ENCODE measurements at regions not wholly inside any gene's neighbourhood (a gene's known extent, or its start where the extent isn't known, plus 50 kb on each side); places are given as distances from the start of the nearest gene placed in this dataset.

- no peaks in the 10 kb centered on the region for H3K27me3 ChIP-seq
- TF ChIP-seq POLR2AphosphoS5 (IDR thresholded peaks at IDR 0.05): no peak
- no peak for TF ChIP-seq EP300 (IDR thresholded peaks at IDR 0.05)
- H3K36me3 ChIP-seq: no peaks in the 10 kb centered on the region
- no peak overlapping the region for H3K27ac ChIP-seq
- H3K9me3 ChIP-seq: no peaks in the 10 kb centered on the region
- no peak for DNase-seq
- intact Hi-C loops (cut with DNase I): no loop called here
- WGBS, 2 donors: 93% methylated on average over 3 of the region's 3 CpGs
- H3K4me1 ChIP-seq: no peaks in the 10 kb centered on the region
- no peak overlapping the region for H3K4me3 ChIP-seq
Observed at GRCh38 chr22:47921906-47922305, 1159.5 kb downstream of the TBC1D22A start.

GRCh38 chr22:47920380-47920959, 1158.0 kb downstream of the TBC1D22A start:
- no peak overlapping the region for H3K4me3 ChIP-seq
- DNase-seq: no peak
- intact Hi-C loops (cut with DNase I): no loop called here
- no peak overlapping the region for H3K27ac ChIP-seq
- H3K9me3 ChIP-seq: no peaks in the 10 kb centered on the region
- no peaks in the 10 kb centered on the region for H3K27me3 ChIP-seq
- no peaks in the 10 kb centered on the region for H3K36me3 ChIP-seq
- H3K4me1 ChIP-seq: no peaks in the 10 kb centered on the region
- TF ChIP-seq EP300 (IDR thresholded peaks at IDR 0.05): no peak
- TF ChIP-seq CTCF (IDR thresholded peaks at IDR 0.05): no peak
- no peak for TF ChIP-seq POLR2AphosphoS5 (IDR thresholded peaks at IDR 0.05)
- no peak for TF ChIP-seq POLR2A (IDR thresholded peaks at IDR 0.05)
- WGBS, 2 donors: 71 to 91% methylated on average over 10 of the region's 10 CpGs

- no peak overlapping the region for H3K4me3 ChIP-seq
- DNase-seq: no peak
- intact Hi-C loops (cut with DNase I): no loop called here
- H3K27ac ChIP-seq: no peak overlapping the region
- H3K9me3 ChIP-seq: no peaks in the 10 kb centered on the region
- 75 to 93% methylated on average over 6 of the region's 6 CpGs for WGBS, 2 donors
- TF ChIP-seq EP300 (IDR thresholded peaks at IDR 0.05) (no peak), POLR2AphosphoS5 (IDR thresholded peaks at IDR 0.05) (no peak), CTCF (IDR thresholded peaks at IDR 0.05) (no peak), POLR2A (IDR thresholded peaks at IDR 0.05) (no peak)
- no peaks in the 10 kb centered on the region for H3K36me3 ChIP-seq
- H3K4me1 ChIP-seq: no peaks in the 10 kb centered on the region
- H3K27me3 ChIP-seq: no peaks in the 10 kb centered on the region
Observed at GRCh38 chr22:47919893-47920292, 1157.4 kb downstream of the TBC1D22A start.

- intact Hi-C loops (cut with DNase I): no loop called here
- H3K4me3 ChIP-seq: no peak overlapping the region
- DNase-seq: no peak
- H3K36me3 ChIP-seq: no peaks in the 10 kb centered on the region
- H3K27ac ChIP-seq: no peak overlapping the region
- H3K9me3 ChIP-seq: no peaks in the 10 kb centered on the region
- TF ChIP-seq POLR2AphosphoS5 (IDR thresholded peaks at IDR 0.05): no peak
- TF ChIP-seq EP300 (IDR thresholded peaks at IDR 0.05): no peak
- TF ChIP-seq CTCF (IDR thresholded peaks at IDR 0.05): no peak
- TF ChIP-seq POLR2A (IDR thresholded peaks at IDR 0.05): no peak
- H3K27me3 ChIP-seq: no peaks in the 10 kb centered on the region
- 71 to 75% methylated on average over 11 of the region's 11 CpGs for WGBS, 2 donors
- H3K4me1 ChIP-seq: no peaks in the 10 kb centered on the region
Observed at GRCh38 chr22:47919001-47919441, 1156.6 kb downstream of the TBC1D22A start.

- Histone ChIP-seq H3K9me3 (no peaks in the 10 kb centered on the region), H3K4me3 (no peak overlapping the region), H3K27me3 (no peaks in the 10 kb centered on the region), H3K4me1 (no peaks in the 10 kb centered on the region), H3K36me3 (no peaks in the 10 kb centered on the region), H3K27ac (no peak overlapping the region)
- TF ChIP-seq CTCF (IDR thresholded peaks at IDR 0.05) (no peak), POLR2AphosphoS5 (IDR thresholded peaks at IDR 0.05) (no peak), POLR2A (IDR thresholded peaks at IDR 0.05) (no peak), EP300 (IDR thresholded peaks at IDR 0.05) (no peak)
- no peak for DNase-seq
- intact Hi-C loops (cut with DNase I): no loop called here
- WGBS, 2 donors: 65 to 69% methylated on average over 15 of the region's 15 CpGs
Observed at GRCh38 chr22:47918276-47918921, 1155.9 kb downstream of the TBC1D22A start.
